Natural killer cell (primary cell): ENCODE measurements at regions not wholly inside any gene's neighbourhood (a gene's known extent, or its start where the extent isn't known, plus 50 kb on each side); places are given as distances from the start of the nearest gene placed in this dataset.

Experiments used
- ATAC-seq, 3 donors: fragments of 150-1000 bp in 2 of 3; fragments of 200-7000 bp in 1 of 3; cut with Tn5 transposase; 1 replicate in 1 of 3; 2 replicates in 2 of 3; pipeline ENCODE4 v1.10.0; 2021; ENCODE audit warnings: mild to moderate bottlenecking in 2 of 3, moderate library complexity in 2 of 3
- DNase-seq, 2 donors: peaks; one replicate each; pipeline versions ENCODE4 v3.0.0 to v3.0.0-alpha.2; 2013 to 2021; ENCODE audit warnings: mixed read lengths in 1 of 2
- H3K27ac ChIP-seq: one replicate; pipeline ENCODE4 v1.5.1; 2013; ENCODE audit warnings: mild to moderate bottlenecking, low read length
- H3K27me3 ChIP-seq: one replicate; pipeline ENCODE4 v1.6.1; 2013; ENCODE audit warnings: low read length; ENCODE audit not compliant: control insufficient read depth, insufficient read depth
- H3K36me3 ChIP-seq: one replicate; pipeline ENCODE4 v1.6.1; 2013; ENCODE audit warnings: low read length; ENCODE audit not compliant: control insufficient read depth, insufficient read depth
- H3K4me1 ChIP-seq: one replicate; pipeline ENCODE4 v1.6.1; 2013; ENCODE audit warnings: low read length; ENCODE audit not compliant: control insufficient read depth, insufficient read depth
- H3K4me3 ChIP-seq: one replicate; pipeline ENCODE4 v1.5.1; 2013; ENCODE audit warnings: low read length
- H3K9me3 ChIP-seq: one replicate; pipeline ENCODE4 v1.6.1; 2013; ENCODE audit warnings: low read length; ENCODE audit not compliant: control insufficient read depth, insufficient read depth
- H3K27ac Mint-ChIP-seq, 2 donors: one replicate each; pipeline ENCODE4 v1.8.0; 2022; ENCODE audit warnings: mild to moderate bottlenecking in 2 of 2, mixed read lengths in 2 of 2, moderate library complexity in 1 of 2
- H3K27me3 Mint-ChIP-seq, 2 donors: one replicate each; pipeline ENCODE4 v1.8.0; 2022; ENCODE audit warnings: low read depth in 2 of 2, mixed read lengths in 2 of 2
- H3K36me3 Mint-ChIP-seq: one replicate; pipeline ENCODE4 v1.8.0; 2022; ENCODE audit warnings: mixed read lengths
- H3K4me1 Mint-ChIP-seq, 2 donors: one replicate each; pipeline ENCODE4 v1.8.0; 2022; ENCODE audit warnings: mixed read lengths in 2 of 2
- H3K4me3 Mint-ChIP-seq: one replicate; pipeline ENCODE4 v1.8.0; 2022; ENCODE audit warnings: mild to moderate bottlenecking, moderate library complexity, mixed read lengths
- H3K9me3 Mint-ChIP-seq, 2 donors: one replicate each; pipeline ENCODE4 v1.8.0; 2022; ENCODE audit warnings: mixed read lengths in 2 of 2
- CTCF ChIP-seq: fragments of 200-600 bp; IDR thresholded peaks from one replicate; pipeline ENCODE4 v1.8.0; 2022; ENCODE audit warnings: antibody characterized with exemption
- WGBS: methylation state at CpG from one replicate; pipeline ENCODE4 v1.1.7; 2013; ENCODE audit warnings: missing lambda C conversion rate; ENCODE audit not compliant: insufficient coverage; 5-methylcytosine and 5-hydroxymethylcytosine counted together
- intact Hi-C: fragments of 100-400 bp; cut with micrococcal nuclease; formaldehyde crosslinking; loops from one replicate; pipeline ENCODE4 v1.14.2; 2022

DNA sequence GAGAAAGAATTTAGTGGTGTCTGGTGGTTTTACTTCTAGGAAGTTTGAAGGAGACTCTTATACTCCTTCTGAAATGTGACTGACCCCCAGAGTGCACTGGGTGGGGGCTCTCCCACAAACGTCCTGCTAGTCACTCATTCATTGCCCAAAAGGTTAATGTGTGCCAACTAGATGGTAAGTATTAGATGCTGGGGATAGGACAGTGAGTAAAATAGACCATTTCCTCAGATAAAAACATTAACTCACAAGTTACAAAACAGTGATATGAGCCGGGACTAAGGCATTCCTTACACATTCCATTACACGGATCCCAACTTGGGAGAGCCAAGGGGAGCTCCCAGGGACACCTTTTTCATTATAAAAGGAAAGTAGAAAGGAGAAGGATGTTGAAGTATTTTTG is 185.1 kb downstream of the ATXN7L3B start:
- no peak overlapping the region for H3K4me3 ChIP-seq
- no peaks in the 10 kb centered on the region for H3K9me3 ChIP-seq
- 44% methylated on average over 1 of the region's 3 CpGs for WGBS
- Mint-ChIP-seq H3K4me3 (no peak overlapping the region), H3K4me1 (no peaks in the 10 kb centered on the region), H3K27ac (no peak overlapping the region), H3K36me3 (no peaks in the 10 kb centered on the region), H3K27me3 (no peaks in the 10 kb centered on the region), H3K9me3 (peaks cover 2 to 4% of the 10 kb centered on the region in 2 donors)
- no peaks in the 10 kb centered on the region for H3K4me1 ChIP-seq
- H3K27me3 ChIP-seq, result no peaks in the 10 kb centered on the region
- DNase-seq (no peak), ATAC-seq (no peak)
- TF ChIP-seq CTCF, result no peak
- intact Hi-C loops, result no loop called here
- H3K27ac ChIP-seq, result no peak overlapping the region
- H3K36me3 ChIP-seq, result no peaks in the 10 kb centered on the region

DNA sequence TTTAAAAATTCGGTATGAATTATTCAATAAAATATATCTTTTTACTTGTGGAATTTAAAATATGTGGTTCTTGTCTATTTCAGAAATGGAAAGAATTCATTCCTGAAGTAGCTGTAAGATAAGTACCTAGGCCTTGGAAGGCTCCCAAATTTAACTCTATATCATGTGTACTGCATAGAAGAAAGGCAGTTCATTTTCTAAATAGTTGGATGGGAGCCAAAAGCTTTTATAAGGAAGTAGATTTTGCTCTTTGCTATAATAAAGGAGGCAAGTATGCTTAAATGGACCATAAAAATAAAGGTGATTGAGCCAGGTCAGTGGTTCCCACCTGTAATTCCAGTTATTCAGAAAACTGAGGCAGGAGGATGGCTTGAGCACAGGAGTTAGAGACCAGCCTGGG is 187.5 kb downstream of the ATXN7L3B start:
- WGBS, result no CpG with 5 or more reads among the region's 1 CpG
- no peak for DNase-seq
- Mint-ChIP-seq H3K4me3 (no peak overlapping the region), H3K4me1 (no peaks in the 10 kb centered on the region), H3K36me3 (no peaks in the 10 kb centered on the region), H3K9me3 (peaks cover 2 to 8% of the 10 kb centered on the region in 2 donors), H3K27me3 (no peaks in the 10 kb centered on the region), H3K27ac (no peak overlapping the region)
- H3K36me3 ChIP-seq, result no peaks in the 10 kb centered on the region
- no peaks in the 10 kb centered on the region for H3K4me1 ChIP-seq
- intact Hi-C loops, result no loop called here
- H3K27ac ChIP-seq, result no peak overlapping the region
- TF ChIP-seq CTCF, result no peak
- H3K4me3 ChIP-seq, result no peak overlapping the region
- no peaks in the 10 kb centered on the region for H3K9me3 ChIP-seq
- no peak for ATAC-seq
- H3K27me3 ChIP-seq, result no peaks in the 10 kb centered on the region

GRCh38 chr12:74728006-74728405 is 190.4 kb downstream of the ATXN7L3B start:
- H3K27ac Mint-ChIP-seq, result no peak overlapping the region
- Histone ChIP-seq H3K27me3 (no peaks in the 10 kb centered on the region), H3K4me3 (no peak overlapping the region), H3K27ac (no peak overlapping the region), H3K9me3 (no peaks in the 10 kb centered on the region), H3K4me1 (no peaks in the 10 kb centered on the region), H3K36me3 (no peaks in the 10 kb centered on the region)
- no peaks in the 10 kb centered on the region for H3K27me3 Mint-ChIP-seq
- DNase-seq (no peak), ATAC-seq (no peak)
- TF ChIP-seq CTCF, result no peak
- H3K4me3 Mint-ChIP-seq, result no peak overlapping the region
- intact Hi-C loops, result no loop called here
- H3K36me3 Mint-ChIP-seq, result no peaks in the 10 kb centered on the region
- H3K9me3 Mint-ChIP-seq, result peaks cover 2 to 12% of the 10 kb centered on the region in 2 donors
- H3K4me1 Mint-ChIP-seq, result no peaks in the 10 kb centered on the region

DNA sequence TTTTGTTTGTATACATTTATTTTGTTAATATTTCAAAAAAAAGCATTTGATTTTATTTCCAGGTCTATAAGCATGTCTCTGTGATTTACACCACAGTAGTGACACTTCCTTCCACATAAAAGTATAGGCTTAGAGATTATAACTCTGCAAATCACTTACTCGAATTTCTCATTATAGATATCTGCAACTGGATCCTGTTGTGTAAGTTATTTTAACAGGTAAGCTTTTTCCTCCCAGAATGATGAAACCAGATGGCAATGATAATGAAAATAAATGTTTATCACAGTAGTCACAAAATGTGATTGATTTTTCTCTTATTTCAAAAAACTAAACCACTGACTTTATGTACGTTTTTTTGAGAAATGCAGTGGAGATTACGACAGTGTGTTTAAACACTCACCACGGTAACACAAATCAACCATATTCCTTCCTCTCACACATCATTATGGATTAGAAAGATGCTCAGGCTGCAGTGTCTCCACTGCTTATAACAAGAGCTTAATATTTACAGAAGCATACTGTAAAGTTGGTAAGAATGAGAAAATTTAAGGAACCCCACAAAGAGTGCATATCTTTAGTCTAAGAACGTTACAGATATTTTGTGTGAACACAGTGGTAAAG is 194.6 kb downstream of the ATXN7L3B start:
- H3K27ac Mint-ChIP-seq, result no peak overlapping the region
- Histone ChIP-seq H3K27ac (no peak overlapping the region), H3K36me3 (no peaks in the 10 kb centered on the region), H3K4me3 (no peak overlapping the region), H3K9me3 (no peaks in the 10 kb centered on the region), H3K4me1 (no peaks in the 10 kb centered on the region), H3K27me3 (no peaks in the 10 kb centered on the region)
- intact Hi-C loops, result no loop called here
- H3K27me3 Mint-ChIP-seq, result no peaks in the 10 kb centered on the region
- DNase-seq, result no peak
- WGBS, result 77% methylated on average over 4 of the region's 5 CpGs
- TF ChIP-seq CTCF, result no peak
- no peaks in the 10 kb centered on the region for H3K4me1 Mint-ChIP-seq
- H3K9me3 Mint-ChIP-seq, result peaks cover 0 to 14% of the 10 kb centered on the region in 2 donors
- no peak overlapping the region for H3K4me3 Mint-ChIP-seq
- no peak for ATAC-seq
- no peaks in the 10 kb centered on the region for H3K36me3 Mint-ChIP-seq
